Tibial nerve (tissue), 4 donors: ENCODE measurements at regions not wholly inside any gene's neighbourhood (a gene's known extent, or its start where the extent isn't known, plus 50 kb on each side); places are given as distances from the start of the nearest gene placed in this dataset.

Experiments used
- DNase-seq, 2 donors: peaks; one replicate each; pipeline ENCODE4 v3.0.0-alpha.2; 2019; ENCODE audit warnings: low spot score in 2 of 2
- H3K27ac ChIP-seq, 4 donors: fragments of 200-600 bp; sonication (generic) in 3 of 4; one replicate each; pipeline ENCODE4 v1.5.1; 2017 to 2019; ENCODE audit warnings: mild to moderate bottlenecking in 1 of 4
- H3K27me3 ChIP-seq, 2 donors: fragments of 200-600 bp; sonication (generic) in 1 of 2; one replicate each; pipeline versions ENCODE4 v1.5.1 to v1.6.0; 2017 to 2019
- H3K36me3 ChIP-seq, 3 donors: fragments of 200-600 bp; sonication (generic); one replicate each; pipeline ENCODE4 v1.5.1; 2018 to 2019
- H3K4me1 ChIP-seq, 4 donors: fragments of 200-600 bp; sonication (generic) in 3 of 4; one replicate each; pipeline ENCODE4 v1.5.1; 2017 to 2019
- H3K4me3 ChIP-seq, 4 donors: fragments of 200-600 bp; sonication (generic) in 3 of 4; one replicate each; pipeline ENCODE4 v1.5.1; 2017 to 2019; ENCODE audit warnings: mild to moderate bottlenecking in 1 of 4, moderate library complexity in 1 of 4
- H3K9me3 ChIP-seq, 4 donors: fragments of 200-600 bp; sonication (generic) in 3 of 4; one replicate each; pipeline ENCODE4 v1.5.1; 2017 to 2019
- EP300 ChIP-seq, 2 donors: sonication (generic); formaldehyde crosslinking; IDR thresholded peaks; one replicate each; pipeline ENCODE4 v1.6.1; 2017; ENCODE audit warnings: antibody characterized with exemption in 2 of 2, mild to moderate bottlenecking in 1 of 2
- POLR2A ChIP-seq, 2 donors: fragments of 450-650 bp; IDR thresholded peaks; one replicate each; pipeline ENCODE4 v1.6.1; 2017; ENCODE audit warnings: antibody characterized with exemption in 2 of 2, mild to moderate bottlenecking in 2 of 2, moderate library complexity in 2 of 2
- WGBS, 2 donors: methylation state at CpG; one replicate each; pipeline ENCODE4 v1.1.5; 2018; 5-methylcytosine and 5-hydroxymethylcytosine counted together
- TF ChIP-seq, protein P1 (sequence below), 5 experiments: fragments of 200-600 bp in 3 of 5; fragments of 450-650 bp in 2 of 5; sonication (generic) in 3 of 5; IDR thresholded peaks; one replicate each; pipeline ENCODE4 v1.5.1; 2016 to 2019; ENCODE audit warnings: antibody characterized with exemption in 5 of 5, mild to moderate bottlenecking in 3 of 5, moderate library complexity in 2 of 5

DNA sequence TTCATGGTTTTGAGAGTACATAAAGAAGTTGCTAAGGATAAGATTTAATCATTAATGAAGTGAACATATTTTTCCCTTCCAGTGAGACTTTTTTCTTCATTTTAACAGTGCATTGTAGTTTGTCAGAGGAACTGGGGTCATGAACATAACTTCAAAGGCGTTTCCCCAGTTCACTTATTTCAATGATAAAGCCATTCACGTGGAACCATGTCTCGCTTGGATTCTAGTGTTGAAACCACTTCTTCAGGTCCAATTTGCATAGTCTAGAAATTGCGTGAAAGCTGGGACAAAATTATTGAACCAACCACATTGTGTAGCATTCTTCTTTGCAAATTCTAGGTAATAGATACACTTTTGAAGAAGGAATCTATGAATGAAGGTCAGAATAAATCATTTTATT is 197.0 kb downstream of the CLIC5 start:
- no peak overlapping the region for H3K4me3 ChIP-seq

DNA sequence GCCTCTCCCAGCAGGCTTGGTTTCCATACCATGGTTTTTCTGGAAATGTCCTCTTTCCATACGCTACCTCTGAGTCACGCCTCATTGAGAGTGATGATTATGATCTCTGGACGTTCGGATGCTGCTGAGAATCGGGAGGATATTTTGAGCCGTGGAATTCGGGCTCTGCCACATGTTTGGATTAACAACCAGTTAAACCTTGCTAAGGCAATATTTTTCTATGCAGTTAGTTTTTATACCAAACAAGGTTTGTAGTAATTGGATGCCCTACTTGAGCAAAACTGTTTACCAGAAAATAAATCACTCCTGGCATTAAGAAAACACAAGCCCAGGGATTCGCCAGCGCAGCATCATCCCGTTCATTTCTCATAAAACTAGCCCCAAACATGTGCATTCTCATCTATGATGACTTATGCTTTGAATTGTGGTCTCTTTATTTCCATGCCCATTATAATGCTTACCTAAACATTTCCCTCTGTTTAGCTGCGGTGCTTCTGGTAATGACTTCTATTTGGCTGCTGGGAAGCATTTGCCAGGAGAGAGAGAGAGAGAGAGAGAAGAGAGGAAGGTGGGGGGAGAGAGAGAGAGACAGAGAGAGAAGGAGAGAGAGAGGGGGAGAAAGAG is 198.9 kb downstream of the CLIC5 start:
- Histone ChIP-seq H3K36me3 (no peaks in the 10 kb centered on the region), H3K4me1 (peaks cover 0 to 4% (median 0%) of the 10 kb centered on the region in 4 donors), H3K4me3 (no peak overlapping the region), H3K27ac (no peak overlapping the region), H3K9me3 (no peaks in the 10 kb centered on the region), H3K27me3 (no peaks in the 10 kb centered on the region)
- WGBS, 2 donors: 76 to 83% methylated on average over 11 of the region's 11 CpGs
- TF ChIP-seq POLR2A (IDR thresholded peaks at IDR 0.05): no peak
- TF ChIP-seq EP300 (IDR thresholded peaks at IDR 0.05): no peak
- TF ChIP-seq, protein P1, sequence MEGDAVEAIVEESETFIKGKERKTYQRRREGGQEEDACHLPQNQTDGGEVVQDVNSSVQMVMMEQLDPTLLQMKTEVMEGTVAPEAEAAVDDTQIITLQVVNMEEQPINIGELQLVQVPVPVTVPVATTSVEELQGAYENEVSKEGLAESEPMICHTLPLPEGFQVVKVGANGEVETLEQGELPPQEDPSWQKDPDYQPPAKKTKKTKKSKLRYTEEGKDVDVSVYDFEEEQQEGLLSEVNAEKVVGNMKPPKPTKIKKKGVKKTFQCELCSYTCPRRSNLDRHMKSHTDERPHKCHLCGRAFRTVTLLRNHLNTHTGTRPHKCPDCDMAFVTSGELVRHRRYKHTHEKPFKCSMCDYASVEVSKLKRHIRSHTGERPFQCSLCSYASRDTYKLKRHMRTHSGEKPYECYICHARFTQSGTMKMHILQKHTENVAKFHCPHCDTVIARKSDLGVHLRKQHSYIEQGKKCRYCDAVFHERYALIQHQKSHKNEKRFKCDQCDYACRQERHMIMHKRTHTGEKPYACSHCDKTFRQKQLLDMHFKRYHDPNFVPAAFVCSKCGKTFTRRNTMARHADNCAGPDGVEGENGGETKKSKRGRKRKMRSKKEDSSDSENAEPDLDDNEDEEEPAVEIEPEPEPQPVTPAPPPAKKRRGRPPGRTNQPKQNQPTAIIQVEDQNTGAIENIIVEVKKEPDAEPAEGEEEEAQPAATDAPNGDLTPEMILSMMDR (IDR thresholded peaks at IDR 0.05): no peak
- no peak for DNase-seq

More for the DNA sequence above, 197.0 kb downstream of the CLIC5 start:
- H3K27ac ChIP-seq: no peak overlapping the region
- H3K36me3 ChIP-seq: no peaks in the 10 kb centered on the region
- 83 to 89% methylated on average over 4 of the region's 4 CpGs for WGBS, 2 donors
- H3K4me1 ChIP-seq: peaks cover 0 to 3% (median 0%) of the 10 kb centered on the region in 4 donors
- no peak for TF ChIP-seq EP300 (IDR thresholded peaks at IDR 0.05)
- no peak for TF ChIP-seq POLR2A (IDR thresholded peaks at IDR 0.05)
- TF ChIP-seq, protein P1 (IDR thresholded peaks at IDR 0.05): no peak
- no peaks in the 10 kb centered on the region for H3K27me3 ChIP-seq
- no peaks in the 10 kb centered on the region for H3K9me3 ChIP-seq
- no peak for DNase-seq

DNA sequence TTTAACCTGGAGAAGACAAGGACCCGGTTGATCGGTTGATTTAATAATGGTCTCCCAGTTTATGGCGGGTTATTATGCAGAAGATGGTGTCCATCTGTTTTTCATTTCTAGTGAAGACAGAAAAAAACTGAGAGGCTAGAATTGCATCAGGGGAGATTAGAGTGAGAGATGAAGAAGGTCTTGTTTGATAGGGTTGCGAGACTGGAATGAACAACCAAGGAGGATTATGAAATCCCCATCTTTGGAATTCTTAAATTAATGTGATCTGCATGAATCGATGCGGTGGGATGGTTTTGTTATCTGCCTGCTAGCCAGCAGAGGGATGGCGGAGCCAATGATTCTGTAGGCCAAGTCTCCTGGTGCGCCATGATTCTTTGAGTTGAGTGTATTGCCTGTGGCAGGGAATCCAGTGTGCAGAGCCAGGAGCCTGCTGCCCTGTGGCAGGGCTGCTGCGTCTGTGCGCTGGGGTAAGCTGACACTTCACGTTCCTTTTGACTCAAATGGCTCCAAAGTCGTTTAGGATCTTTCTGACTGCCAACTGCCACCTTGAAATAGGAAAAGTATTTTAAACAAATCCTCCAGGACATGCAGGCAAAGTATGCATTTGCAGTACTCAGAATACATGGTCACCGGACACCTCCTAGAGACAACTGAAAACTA is 200.1 kb downstream of the CLIC5 start:
- no peak for DNase-seq
- Histone ChIP-seq H3K9me3 (no peaks in the 10 kb centered on the region), H3K4me3 (no peak overlapping the region), H3K27ac (no peak overlapping the region), H3K4me1 (peaks cover 0 to 4% (median 0%) of the 10 kb centered on the region in 4 donors), H3K27me3 (no peaks in the 10 kb centered on the region), H3K36me3 (no peaks in the 10 kb centered on the region)
- WGBS, 2 donors: 76 to 87% methylated on average over 13 of the region's 13 CpGs
- TF ChIP-seq POLR2A (IDR thresholded peaks at IDR 0.05) (no peak), EP300 (IDR thresholded peaks at IDR 0.05) (no peak)
- TF ChIP-seq, protein P1 (IDR thresholded peaks at IDR 0.05): no peak

DNA sequence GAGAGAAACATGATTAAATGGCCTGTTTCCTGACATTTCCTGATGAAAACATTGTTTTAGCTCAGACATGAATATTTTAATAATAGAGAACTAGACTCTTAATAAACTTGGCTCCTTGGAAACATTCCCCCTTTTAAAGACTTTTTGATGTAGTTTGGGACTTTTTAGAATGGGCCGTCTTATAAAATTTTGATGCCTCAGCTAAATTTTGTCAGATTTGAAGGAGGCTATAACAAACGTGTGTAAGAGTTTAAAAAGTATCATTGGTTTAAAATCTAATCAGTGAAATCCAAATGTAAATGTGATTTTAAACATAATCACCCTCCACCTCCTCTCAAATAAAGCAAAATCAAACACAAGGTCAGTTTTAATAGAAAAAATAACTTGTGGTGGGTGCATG is 200.9 kb downstream of the CLIC5 start:
- H3K4me3 ChIP-seq: no peak overlapping the region
- DNase-seq: no peak
- peaks cover 0 to 4% (median 0%) of the 10 kb centered on the region in 4 donors for H3K4me1 ChIP-seq
- TF ChIP-seq EP300 (IDR thresholded peaks at IDR 0.05): no peak
- TF ChIP-seq, protein P1 (IDR thresholded peaks at IDR 0.05): no peak
- no peak for TF ChIP-seq POLR2A (IDR thresholded peaks at IDR 0.05)
- H3K36me3 ChIP-seq: no peaks in the 10 kb centered on the region
- H3K9me3 ChIP-seq: no peaks in the 10 kb centered on the region
- no peak overlapping the region for H3K27ac ChIP-seq
- 59% methylated on average over 2 of the region's 2 CpGs for WGBS, 2 donors
- no peaks in the 10 kb centered on the region for H3K27me3 ChIP-seq

DNA sequence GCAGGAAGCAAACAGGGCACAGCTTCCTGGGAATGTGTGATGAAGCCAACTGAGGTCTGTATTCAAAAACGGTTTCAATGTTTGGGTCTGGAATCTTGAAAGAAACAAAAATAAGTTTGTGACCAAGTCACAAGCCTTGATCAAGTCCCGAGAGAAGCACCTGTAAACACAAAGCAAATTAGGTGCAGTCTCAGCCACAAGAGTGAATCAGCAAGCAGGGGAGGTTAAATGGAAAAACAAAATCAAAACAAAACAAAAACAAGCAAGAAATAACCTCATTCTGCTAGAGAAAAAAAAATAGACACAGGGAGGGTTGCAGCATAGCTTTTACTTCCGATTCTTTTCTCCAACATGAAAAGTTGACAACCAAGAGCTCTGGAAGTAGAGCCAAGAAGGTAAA is 201.7 kb downstream of the CLIC5 start:
- 53 to 63% methylated on average over 3 of the region's 3 CpGs for WGBS, 2 donors
- TF ChIP-seq, protein P1 (IDR thresholded peaks at IDR 0.05): no peak
- no peak for TF ChIP-seq EP300 (IDR thresholded peaks at IDR 0.05)
- TF ChIP-seq POLR2A (IDR thresholded peaks at IDR 0.05): no peak
- Histone ChIP-seq H3K27ac (no peak overlapping the region), H3K9me3 (no peaks in the 10 kb centered on the region), H3K4me1 (peaks cover 0 to 4% (median 0%) of the 10 kb centered on the region in 4 donors), H3K27me3 (no peaks in the 10 kb centered on the region), H3K36me3 (no peaks in the 10 kb centered on the region), H3K4me3 (no peak overlapping the region)
- DNase-seq: no peak
